ENCODE measurements at regions not wholly inside any gene's neighbourhood (a gene's known extent, or its start where the extent isn't known, plus 50 kb on each side); places are given as distances from the start of the nearest gene placed in this dataset.

- no peak for TF ChIP-seq EZH2 (IDR thresholded peaks at IDR 0.05; ENCODE audit: low read length, missing control alignments)
- TF ChIP-seq, protein P1, sequence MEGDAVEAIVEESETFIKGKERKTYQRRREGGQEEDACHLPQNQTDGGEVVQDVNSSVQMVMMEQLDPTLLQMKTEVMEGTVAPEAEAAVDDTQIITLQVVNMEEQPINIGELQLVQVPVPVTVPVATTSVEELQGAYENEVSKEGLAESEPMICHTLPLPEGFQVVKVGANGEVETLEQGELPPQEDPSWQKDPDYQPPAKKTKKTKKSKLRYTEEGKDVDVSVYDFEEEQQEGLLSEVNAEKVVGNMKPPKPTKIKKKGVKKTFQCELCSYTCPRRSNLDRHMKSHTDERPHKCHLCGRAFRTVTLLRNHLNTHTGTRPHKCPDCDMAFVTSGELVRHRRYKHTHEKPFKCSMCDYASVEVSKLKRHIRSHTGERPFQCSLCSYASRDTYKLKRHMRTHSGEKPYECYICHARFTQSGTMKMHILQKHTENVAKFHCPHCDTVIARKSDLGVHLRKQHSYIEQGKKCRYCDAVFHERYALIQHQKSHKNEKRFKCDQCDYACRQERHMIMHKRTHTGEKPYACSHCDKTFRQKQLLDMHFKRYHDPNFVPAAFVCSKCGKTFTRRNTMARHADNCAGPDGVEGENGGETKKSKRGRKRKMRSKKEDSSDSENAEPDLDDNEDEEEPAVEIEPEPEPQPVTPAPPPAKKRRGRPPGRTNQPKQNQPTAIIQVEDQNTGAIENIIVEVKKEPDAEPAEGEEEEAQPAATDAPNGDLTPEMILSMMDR (conservative IDR thresholded peaks at IDR 0.05 in 1 of 2, IDR thresholded peaks at IDR 0.05 in 1 of 2; ENCODE audit: low read depth in 1 of 2, low read length in 2 of 2): no peak
Measured at GRCh38 chr20:4411744-4412143, 162.7 kb upstream of the ADRA1D start.

Measured in fibroblast of lung (primary cell).